ENCODE measurements at regions not wholly inside any gene's neighbourhood (a gene's known extent, or its start where the extent isn't known, plus 50 kb on each side); places are given as distances from the start of the nearest gene placed in this dataset.

DNA sequence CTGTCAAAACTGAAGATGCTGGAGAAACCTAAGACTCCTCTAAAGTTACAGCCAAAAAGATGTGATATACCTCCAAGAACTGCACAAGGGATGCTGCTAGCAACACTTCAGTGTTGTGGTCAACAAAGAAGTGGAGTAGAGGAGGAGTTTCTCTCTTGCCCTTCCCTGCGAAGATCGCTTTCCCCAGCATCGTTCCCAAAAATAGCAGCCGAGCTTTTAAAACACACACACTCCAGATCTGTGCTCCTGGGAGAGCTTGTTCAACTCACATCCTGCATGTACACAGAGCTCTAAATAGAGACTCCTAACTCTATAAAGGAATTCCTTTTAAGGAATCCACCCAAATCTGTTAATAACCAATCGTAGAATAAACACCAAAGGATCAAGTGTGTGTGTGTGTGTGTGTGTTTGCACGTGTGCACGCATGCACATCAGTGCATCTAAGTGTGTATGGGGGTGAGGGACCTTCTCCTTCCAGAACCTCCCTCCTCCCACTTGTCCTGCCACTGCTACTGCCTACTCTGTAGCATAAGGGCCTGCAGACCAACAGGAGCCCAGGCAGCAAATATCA, 58.5 kb downstream of the PSMG1 start:
- ChIA-PET POLR2A (no interaction called here), CTCF (interaction anchor here (1.0 to 2.2 kb wide), 4 partner anchors 13 to 409 kb away, joined by 3 to 5 read pairs (median 3); no protein-coding TSS in a partner anchor)
- TF ChIP-seq, protein P1, sequence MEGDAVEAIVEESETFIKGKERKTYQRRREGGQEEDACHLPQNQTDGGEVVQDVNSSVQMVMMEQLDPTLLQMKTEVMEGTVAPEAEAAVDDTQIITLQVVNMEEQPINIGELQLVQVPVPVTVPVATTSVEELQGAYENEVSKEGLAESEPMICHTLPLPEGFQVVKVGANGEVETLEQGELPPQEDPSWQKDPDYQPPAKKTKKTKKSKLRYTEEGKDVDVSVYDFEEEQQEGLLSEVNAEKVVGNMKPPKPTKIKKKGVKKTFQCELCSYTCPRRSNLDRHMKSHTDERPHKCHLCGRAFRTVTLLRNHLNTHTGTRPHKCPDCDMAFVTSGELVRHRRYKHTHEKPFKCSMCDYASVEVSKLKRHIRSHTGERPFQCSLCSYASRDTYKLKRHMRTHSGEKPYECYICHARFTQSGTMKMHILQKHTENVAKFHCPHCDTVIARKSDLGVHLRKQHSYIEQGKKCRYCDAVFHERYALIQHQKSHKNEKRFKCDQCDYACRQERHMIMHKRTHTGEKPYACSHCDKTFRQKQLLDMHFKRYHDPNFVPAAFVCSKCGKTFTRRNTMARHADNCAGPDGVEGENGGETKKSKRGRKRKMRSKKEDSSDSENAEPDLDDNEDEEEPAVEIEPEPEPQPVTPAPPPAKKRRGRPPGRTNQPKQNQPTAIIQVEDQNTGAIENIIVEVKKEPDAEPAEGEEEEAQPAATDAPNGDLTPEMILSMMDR (IDR thresholded peaks at IDR 0.05; ENCODE audit: control extremely low read depth, extremely low read depth, low read depth, missing control alignments) = no peak
- DNase-seq (ENCODE audit: extremely low spot score) = no peak

DNA sequence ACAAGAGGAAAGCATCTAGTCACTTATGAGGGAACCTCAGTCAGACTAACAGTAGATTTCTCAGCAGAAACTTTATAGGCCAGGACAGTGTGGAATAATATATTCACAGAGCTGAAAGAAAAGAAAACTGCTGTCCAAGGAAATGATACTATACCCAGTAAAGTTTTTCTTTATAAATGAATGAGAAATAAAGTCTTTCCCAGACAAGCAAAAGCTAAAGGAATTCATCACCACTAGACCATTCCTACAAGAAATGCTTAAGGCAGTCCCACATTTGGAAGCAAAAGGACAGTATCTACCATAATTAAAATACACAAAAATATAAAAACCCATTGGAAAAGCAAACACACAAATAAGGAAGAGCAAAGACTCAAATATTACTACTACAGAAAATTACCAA, 59.9 kb downstream of the PSMG1 start:
- DNase-seq (ENCODE audit: extremely low spot score) = no peak
- ChIA-PET CTCF (interaction anchor here (2.2 kb wide), 1 partner anchor 14 kb away, joined by 5 read pairs; no protein-coding TSS in a partner anchor), POLR2A (no interaction called here)
- TF ChIP-seq, protein P1 (IDR thresholded peaks at IDR 0.05; ENCODE audit: control extremely low read depth, extremely low read depth, low read depth, missing control alignments) = no peak

DNA sequence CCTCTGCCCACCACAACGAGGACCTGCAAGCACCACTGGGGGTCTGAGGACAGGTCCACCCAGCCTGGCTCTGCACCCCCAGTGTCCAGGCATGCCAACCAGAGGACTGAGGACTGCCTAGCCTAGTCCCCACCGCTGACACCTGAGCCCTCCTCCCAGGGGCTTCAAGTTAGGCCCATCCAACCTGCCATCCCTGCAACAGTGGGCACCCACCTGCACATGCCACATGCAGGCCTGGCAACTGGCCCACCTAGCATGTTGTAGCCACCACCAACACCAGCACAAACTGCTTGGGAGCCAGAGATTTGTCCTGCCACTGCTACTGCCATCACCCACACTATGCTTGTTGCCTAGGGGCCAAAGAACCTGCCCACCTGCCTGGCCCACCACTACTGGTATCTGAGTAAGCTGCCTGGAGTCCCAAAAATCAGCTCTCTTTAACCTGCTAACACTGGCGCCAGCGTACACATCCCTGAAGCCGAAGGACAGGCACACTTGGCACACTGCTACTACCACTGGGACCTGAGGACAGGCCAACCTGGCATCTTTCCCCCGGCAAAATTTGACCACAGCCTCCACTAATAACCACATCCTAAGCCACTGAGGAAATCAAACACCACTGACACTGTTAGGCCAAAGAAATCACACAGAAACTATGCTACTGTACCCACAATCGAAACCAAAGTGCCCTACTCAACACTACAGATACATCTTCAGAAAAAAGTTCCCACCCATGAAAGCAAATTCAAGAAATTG, 61.5 kb downstream of the PSMG1 start:
- TF ChIP-seq, protein P1 (IDR thresholded peaks at IDR 0.05; ENCODE audit: control extremely low read depth, extremely low read depth, low read depth, missing control alignments) = no peak
- no peak for DNase-seq (ENCODE audit: extremely low spot score)

DNA sequence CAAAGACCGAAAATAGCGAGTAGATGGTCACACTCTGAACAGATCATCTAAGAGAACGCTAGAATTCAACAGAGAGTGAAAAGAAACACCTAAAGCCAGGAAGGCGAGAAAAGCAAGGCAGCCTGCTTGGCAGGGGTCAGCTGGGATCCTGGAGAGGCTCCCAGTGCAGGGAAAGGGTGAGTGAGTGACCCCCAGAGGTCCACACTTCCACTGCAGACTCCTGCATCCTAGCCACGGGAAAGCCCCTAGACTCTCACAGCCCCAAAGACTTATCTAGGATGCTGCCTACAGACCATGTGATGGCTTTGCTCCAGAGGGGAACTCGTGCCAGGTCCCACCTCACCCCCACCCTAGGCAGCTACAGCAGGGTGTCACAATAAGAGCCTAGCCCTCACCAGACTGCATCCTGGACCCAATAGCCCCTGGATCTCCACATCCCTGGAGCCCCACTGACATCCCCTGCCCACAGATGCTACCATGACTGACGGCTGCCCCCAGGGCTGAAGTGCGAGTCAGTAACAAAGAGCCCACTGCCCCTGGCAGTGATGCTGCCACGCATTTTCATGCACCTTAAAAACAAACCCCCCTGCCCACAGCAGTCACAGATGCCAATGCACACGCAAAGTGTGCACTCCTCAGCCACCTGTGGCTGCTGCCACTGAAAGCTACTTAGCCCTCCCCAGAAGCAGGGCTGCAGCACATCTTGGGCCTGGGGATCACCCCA, 62.2 kb downstream of the PSMG1 start:
- TF ChIP-seq, protein P1 (IDR thresholded peaks at IDR 0.05; ENCODE audit: control extremely low read depth, extremely low read depth, low read depth, missing control alignments) = no peak
- ChIA-PET POLR2A (no interaction called here), CTCF (interaction anchor here (1.4 kb wide), 1 partner anchor 12 kb away, joined by 4 read pairs; no protein-coding TSS in a partner anchor)
- DNase-seq (ENCODE audit: extremely low spot score) = no peak

More for the DNA sequence above, 61.5 kb downstream of the PSMG1 start:
- CTCF ChIA-PET = interaction anchor here (1.1 kb wide), 1 partner anchor 387 kb away, joined by 3 read pairs; no protein-coding TSS in a partner anchor
- POLR2A ChIA-PET = no interaction called here

DNA sequence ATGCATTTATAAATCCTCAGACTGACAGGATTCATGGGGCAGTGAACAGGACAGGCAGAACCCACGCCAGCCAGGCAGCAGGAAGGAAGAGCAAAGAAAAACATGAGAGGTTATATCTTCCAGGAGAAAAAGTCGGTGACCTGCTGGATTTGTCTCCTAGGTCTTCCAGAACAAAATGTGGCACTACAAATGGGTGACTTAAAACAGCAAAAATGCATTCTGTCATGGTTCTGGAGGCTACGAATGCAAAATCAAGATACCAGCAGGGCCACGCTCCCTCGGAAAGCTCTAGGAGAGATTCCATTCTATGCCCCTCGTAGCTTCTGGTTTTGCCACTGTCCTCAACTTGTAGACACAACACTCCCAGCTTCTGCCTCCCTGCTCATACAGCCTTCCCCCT, 63.4 kb downstream of the PSMG1 start:
- TF ChIP-seq, protein P1 (IDR thresholded peaks at IDR 0.05; ENCODE audit: control extremely low read depth, extremely low read depth, low read depth, missing control alignments) = no peak
- CTCF ChIA-PET = interaction anchor here (1.4 kb wide), 1 partner anchor 14 kb away, joined by 4 read pairs; no protein-coding TSS in a partner anchor
- no peak for DNase-seq (ENCODE audit: extremely low spot score)
- POLR2A ChIA-PET = no interaction called here

DNA sequence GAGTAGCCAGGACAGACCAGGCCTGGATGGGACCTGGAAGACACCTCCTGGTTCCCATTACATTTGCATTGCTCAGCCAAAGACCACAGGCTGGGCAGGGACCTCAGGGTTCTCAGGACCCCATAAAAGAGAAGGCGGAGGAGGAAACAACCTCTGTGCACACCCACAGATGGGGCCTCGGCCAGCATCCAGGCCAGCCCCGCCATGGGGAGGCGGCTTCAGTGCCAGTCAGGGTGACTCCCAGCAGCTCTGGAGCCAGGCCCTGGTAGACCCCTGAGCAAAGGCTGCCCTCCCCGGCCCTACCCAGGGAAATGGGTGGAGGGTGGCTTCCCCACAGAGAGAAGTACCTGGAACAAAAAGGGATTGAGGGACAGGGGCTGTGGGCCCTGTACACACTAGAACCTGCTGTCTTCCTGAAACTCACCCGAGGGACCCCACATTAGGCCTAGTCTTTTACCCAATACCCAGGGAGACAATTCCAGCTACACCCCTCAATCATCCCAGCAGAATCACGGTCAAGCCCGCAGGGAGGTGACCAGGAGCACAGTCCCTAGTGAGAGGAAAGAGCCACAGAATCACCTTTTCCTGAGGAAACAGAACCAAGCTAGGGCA, 64.5 kb downstream of the PSMG1 start:
- CTCF ChIA-PET = no interaction called here
- POLR2A ChIA-PET = no interaction called here

More for the DNA sequence above, 64.5 kb downstream of the PSMG1 start:
- TF ChIP-seq, protein P1 (IDR thresholded peaks at IDR 0.05; ENCODE audit: control extremely low read depth, extremely low read depth, low read depth, missing control alignments) = no peak
- no peak for DNase-seq (ENCODE audit: extremely low spot score)
